Fibroblast of skin of right quadriceps (primary cell): ENCODE measurements at regions not wholly inside any gene's neighbourhood (a gene's known extent, or its start where the extent isn't known, plus 50 kb on each side); places are given as distances from the start of the nearest gene placed in this dataset.
A peak's percentile ranks its signal among the peaks of the same experiment; 100 is the strongest.

Source experiments
- DNase-seq: peaks from one replicate; pipeline ENCODE4 v3.0.0-alpha.2; 2013

DNA sequence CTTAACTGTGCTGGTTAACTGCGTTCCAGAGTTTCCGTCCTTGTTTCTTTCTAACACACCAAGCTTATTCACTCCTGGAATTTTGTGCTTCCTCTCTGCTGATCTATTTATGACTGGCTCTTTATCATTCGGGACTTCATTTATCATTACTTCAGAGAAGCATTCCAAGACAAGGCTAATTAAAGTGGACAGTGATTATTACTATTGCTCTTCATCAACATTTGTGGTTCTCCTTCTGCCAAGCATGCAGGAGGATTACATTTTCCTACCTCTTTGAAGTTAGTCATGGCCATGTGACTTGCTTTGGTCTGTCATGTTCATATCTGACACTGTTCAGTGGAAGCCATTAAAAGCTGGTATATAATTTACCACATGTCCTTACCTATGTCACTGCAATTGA lies 172.4 kb upstream of the AGR3 start:
- DNase-seq: peak; percentile 11

DNA sequence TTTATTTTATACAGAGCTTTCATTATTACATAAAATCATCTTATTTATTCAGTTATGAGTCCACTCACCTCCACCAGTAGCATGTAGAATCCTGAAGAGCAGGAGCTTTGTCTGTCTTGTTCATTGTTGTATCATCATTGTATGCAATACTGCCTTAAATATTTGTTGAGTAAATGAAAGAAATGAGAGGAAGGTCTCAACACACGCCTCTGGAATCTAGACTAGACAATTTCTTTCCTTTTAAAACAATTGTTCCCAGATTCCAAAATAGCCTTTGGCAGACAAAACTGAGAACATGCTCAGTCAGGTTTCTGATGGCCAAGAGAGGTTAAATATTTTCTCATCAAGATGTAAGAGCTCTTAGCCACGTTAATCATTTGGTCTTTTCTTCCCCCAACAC lies 173.1 kb upstream of the AGR3 start:
- DNase-seq: no peak

DNA sequence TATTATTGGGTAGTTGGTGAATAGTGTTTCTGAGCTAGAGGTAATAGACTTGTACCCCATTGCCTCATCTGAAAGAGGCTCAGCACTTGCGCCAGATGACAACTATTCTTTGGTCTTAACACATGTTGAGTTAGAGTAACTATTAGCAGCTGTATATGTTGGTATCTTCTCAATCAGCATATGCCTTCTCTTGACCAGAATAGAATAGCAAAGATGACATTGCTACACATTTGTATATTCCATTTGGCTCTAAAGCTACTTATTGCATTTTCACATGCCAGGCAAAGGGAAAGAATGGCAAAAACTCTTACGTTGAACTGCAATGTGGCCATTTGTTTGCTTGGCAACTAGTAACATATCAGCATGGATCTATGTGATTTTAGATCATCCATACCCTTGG lies 173.8 kb upstream of the AGR3 start:
- DNase-seq: no peak

DNA sequence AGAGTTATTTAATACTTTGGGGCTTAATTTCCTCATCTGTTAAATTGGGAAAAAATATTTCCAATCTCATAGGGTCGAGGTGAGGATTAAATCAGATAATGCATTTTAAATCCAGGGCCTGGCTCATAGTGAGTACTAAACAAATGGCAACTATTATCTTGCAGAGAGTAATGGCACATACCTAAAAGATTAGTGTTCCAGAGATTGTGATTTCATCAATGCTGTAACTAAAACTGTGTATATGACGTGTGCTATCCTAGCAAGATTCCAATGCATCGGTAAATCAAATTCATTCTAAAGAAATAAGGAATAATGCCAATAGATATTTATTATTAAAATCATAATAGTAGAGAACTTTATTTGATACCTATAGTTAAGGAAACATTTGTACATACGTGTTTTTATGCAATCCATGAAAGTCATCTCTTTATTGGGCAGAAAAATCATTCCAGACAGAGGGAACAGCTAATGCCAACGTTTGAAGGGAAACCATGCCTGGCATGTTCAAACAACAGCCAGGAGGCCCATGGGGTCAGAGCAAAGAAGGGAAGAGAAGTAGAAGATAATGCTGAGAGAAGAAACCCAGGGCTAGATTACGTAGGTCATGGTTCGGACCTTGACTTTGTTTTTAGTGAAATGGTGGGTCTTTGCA lies 174.8 kb upstream of the AGR3 start:
- DNase-seq: no peak

DNA sequence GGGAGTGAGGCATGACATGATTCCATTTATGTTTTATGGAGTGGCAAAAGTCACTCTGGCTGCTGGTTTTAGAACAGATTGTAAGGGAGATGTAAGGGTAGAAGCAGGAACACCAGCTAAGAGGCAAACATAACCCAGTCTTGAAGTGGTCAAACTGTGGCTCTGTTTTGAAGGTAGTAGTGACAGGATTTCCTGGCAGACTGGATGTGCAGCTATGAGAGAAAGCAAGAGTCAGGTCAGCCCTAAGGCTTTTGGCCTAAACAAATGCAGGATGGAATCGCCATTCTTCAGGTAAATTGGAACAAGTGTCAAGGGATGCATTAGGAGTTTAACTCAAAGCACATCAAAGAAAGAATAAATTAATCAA lies 175.3 kb upstream of the AGR3 start:
- no peak for DNase-seq

DNA sequence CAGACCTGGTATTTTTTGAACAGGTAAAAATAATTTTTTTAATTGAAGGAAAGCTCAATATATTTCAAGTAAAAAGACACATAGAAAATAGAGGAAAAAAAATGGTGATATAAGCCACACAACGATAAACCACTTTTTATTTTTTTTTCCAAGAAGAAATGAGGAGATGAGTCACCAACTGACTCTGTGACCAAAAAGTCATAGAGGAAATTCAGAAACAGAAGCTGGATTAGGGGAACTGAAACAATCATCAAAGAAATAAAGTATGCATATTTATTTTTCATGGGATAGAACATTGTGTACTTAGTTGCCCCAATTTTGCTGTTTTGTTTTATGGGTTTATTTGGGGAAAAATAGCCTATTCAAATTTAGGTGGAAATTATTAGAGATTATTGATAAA lies 176.8 kb upstream of the AGR3 start:
- peak; percentile 39 for DNase-seq

DNA sequence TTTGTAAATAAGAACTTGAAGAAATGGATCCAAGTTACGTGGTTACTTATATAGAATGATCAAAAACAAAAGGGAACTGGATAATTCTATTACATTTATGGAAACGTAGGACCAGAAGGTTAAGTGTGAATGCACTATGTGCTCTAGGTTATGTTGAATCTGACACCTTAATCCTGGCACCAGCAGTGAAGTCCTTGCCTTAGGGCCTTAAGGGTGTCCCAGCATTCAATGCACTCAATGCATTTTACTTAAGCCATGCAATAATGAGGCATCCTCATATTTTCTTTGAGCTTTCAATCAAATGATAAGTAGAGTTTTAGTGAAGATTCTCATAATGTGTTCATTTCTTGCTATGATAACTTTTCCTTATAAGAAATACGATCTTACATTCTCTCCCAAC lies 178.3 kb upstream of the AGR3 start:
- DNase-seq: no peak

DNA sequence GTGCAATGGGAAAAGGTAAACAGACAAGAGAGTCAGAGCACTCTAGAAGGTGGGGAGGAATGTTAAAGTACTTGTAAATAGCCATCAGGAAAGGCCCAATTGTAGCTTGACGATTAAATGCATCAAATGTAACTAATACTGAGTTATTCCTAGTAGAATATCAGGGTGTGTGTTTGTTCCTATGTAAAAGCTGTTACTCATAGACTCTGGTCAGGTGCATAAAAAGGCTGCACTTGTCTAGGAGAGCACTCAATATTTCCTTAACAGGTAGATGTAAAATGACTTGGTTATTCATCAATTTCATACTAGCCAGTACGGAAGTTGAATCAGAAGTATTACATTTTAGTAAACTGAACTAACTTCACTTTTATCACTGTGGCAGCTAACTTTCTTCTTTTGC lies 179.7 kb upstream of the AGR3 start:
- no peak for DNase-seq

DNA sequence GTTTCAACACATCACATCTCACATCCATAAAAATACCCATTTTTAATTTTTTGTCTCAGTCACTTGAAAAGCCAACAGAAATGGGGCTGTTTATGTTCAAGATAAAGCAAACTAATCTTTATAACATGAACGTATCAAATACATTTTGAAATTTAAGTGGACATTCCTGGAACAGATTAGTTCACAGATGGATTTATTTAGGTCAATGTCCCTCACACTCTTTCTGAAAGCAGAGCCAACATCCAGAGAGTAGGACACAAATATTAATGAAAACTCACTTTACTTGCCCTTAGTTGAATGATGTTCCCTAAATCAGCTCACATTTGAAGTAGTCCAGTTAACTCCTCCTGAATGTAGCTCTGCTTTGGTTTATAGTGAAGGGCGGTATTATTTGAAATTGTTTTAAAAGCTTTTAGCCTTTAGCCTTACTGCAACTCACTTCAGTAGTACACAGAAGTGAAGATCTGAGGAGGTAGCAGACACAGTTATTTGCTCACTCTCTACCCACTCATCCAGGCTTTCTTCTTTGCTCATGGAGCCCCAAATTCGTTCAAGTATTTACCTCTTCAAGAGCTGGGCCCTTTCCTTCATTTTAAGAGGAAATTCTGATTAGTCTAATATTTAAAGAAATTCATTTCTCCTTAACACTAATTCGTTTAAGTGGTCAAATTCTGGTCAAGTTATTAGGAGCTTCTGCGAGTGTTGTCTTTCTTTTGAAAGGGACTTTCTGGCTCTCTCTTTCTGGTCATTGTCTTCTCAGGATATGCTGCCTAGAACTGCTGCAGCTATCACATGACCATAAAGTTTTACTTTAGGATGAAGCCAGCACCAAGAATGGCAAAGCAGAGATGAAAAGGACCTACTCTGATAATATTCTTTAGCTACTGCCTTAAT lies 180.6 kb upstream of the AGR3 start:
- DNase-seq: no peak

DNA sequence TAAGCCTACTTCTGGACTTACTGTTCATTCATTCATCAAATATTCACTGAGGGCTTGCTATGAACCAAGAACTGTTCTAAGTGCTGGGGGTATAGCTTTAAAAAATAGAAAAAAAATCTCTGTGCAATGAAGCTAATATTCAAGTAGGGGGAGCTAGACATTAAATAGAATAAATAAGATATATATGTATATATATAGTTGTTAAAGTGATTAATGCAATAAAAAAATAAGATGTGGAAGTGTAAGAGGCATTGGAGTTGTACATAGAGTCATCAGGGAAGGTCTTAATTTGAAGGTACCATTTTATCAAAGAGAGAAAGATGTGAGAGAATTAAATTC lies 181.2 kb upstream of the AGR3 start:
- no peak for DNase-seq

DNA sequence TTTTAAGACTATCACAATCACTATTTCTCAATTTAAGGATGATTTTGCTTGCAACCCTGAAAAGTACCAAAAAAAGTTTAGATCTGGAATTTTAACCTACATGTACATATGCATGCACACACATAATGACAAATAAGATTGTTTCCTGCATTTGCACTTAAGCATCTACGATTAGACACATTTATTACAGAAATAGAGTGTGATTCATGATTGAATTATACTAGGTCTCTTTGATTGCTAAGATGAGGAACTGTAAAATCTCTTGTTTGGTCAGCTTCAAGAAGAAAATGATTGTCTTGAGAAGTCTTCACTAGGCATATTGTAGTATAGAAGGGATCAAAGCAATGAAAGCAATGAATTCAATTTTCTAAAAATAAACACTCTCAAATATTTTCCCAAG lies 185.9 kb upstream of the AGR3 start:
- no peak for DNase-seq

DNA sequence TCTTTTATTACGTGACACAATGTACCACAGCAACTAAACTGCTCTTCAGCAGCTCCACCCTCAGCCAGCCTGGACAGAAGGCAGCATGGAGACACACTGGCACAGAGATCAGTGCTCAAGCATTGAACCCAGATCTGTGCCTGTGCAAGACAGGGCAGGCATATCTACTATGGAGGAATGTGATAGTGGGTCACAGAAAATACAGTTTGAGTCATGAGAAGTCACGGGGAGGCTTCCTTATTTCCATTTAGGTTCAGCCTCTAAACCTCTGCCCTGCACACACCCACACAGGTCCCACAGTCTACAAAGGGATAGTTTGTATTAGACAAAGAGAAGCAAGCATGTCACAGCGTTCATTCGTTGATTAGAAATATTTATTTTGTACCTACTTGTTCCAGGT lies 187.4 kb upstream of the AGR3 start:
- DNase-seq: no peak

DNA sequence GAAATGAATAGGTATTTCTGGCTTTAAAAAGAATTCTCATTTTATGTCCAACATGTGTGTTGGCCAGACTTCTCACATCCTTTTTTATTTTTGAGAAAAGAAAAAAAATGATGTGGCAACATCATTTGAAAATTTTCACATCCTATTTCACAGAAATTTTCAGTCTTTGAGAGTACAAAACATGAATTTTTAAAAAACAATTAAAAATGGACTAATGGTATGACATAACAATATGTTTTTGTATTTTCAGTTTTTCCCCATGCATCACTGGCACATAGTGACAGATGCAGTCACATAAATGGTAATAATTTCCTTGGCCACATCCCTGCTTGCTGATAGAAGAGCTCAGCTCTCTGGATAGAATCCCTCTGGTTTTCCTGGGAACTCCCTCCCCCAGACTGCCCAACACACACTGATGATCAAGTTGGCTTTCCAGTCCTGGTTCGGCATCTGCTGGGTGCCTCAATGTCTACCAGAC lies 188.5 kb upstream of the AGR3 start:
- DNase-seq: no peak

DNA sequence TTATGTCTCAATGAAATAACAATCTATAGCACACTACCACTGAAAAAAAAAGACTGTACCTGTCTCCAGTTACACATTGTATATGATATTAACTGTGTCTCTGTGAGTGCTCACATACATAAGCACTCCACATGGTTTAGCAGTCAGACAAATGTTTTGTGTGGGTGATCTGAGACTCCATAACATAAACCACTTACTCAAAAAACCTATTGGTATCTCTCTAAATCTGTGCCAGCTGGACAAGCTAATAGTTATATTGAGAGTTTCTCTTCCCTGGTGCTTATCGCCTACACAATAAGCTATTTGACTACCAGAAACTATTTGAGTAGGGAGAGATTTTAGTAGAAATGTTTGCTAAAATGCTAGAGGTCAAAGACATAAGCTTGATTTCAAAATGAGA lies 190.1 kb upstream of the AGR3 start:
- DNase-seq: no peak

DNA sequence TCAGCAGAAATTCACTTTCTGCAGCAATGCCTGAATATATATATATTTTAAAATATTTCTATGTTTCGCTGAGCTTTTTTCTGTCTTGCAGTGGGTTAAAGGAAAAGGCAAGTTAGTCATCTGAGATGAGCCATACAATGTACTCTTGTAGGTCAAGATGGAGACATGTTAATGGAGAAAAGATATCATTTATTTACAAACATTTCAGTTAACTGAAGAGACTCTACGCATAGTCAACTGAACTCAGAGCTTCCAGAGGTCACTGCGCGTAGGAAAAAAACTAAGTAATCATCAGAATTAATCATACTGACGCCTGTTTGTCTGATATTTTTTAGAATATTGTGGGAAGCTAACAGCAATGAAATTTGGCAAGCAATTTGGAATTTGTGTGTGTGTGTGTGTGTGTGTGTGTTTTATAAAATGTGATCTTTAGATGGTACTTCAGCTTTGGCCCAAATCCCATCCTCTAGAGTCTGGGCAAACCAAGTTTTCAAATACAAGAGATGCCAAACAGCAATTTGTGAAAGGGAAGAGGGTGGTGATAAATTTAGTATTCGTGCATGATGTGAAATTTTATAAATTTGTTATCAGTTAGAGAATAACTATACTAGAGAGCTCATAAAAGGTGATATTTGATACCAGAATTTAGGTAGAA lies 193.9 kb upstream of the AGR3 start:
- no peak for DNase-seq

DNA sequence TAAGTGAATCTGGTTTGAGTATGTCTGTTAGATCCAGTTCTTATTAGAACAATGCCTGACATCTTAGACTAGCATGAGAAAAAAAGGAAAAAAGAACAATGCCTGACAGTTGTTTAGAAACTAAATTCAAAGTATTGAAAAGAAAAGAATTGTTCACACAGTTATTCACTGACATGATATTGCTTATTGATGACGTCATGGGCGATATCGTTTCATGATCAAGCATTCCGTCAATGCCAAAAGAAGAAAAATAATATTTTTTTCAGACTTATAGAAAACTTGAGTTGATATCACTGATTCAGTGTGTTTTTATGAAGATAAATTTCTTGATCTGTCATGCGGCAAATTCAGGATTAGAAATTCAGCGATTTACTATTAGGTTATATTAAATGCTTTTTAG lies 196.5 kb upstream of the AGR3 start:
- DNase-seq: no peak

DNA sequence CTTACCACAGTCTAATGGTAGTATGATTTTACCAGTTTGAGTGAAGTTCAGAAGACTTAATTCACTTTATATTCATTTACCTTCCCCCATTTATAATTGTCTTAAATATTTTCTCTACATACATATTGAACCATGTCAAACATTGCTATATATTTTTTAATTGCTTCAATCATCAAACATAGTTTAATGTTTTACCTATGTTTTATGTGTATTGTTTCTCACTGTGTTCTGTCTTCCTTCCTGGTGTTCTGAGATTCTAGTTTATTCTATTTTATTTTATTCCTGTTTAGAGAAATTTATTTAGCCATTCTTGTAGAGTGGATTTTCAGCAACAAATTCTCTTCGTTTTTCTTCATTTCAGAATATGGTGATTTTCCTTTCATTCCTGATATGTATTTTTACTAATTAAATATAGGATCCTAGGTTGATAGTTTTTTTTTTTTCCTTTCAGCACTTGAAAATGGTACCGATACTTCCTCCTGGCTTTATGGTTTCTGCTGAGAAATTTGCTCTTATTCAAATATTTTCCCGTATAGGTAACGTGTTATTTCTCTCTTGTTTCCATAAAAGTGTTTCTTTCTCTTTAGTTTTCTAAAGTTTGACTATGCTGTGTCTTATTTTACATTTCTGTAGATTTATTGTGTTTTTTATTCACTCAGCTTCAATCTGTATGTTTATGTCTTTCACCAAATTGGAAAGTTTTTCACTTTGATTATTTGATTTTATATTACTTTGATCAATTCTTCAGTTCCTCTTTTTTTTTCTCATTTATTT lies 201.8 kb upstream of the AGR3 start:
- no peak for DNase-seq

DNA sequence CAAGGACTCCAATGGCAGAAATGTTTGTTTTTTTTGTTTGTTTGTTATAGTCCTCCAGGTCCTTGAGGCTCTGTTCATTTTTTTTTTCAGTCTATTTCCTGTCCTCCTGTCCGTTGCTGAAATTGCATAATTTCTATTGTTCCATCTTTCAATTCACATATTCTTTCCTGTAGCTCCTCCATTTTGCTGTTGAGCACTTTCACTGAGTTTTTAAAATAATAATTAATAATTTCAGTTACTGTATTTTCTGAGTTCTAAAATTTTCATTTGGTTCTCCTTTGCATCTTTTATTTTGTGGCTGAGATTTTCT lies 202.3 kb upstream of the AGR3 start:
- DNase-seq: no peak

DNA sequence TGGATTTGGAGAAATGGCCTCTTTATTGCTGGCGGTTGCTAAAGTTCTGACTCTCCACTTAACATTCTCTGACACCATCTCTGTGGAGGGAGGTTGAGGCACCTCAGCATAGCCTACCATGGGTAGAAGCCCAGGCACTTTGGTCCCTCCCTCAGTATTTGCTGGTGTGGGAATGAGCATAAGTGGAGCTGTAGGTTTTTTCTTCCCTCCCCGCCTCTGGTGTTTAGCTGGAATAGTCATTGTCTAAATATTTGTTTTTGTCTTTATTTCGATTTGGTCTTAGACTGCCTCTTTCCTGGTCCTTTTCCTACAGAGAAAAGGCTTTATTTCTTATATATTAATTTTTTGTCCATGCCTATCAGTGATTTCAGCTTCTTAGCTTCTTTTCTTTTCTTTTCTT lies 203.4 kb upstream of the AGR3 start:
- DNase-seq: no peak

DNA sequence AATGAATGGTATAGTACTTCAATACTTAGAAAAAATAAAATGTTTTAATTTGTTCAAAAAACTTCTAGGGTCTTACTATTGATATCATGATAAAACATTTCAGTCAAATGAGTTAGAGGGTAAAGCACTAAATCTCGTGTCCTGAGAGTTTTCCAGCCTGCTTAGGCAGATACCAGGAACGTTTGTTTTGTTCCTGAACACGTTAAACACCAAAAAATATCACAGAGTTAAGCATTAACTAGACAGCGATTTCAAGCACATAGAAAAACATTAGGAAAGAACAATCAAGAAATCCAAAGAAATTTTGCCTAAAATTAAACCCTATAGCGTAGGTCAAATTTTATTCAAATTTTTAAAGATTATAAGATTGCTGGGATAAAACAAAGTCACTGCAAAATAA lies 204.6 kb upstream of the AGR3 start:
- DNase-seq: no peak

DNA sequence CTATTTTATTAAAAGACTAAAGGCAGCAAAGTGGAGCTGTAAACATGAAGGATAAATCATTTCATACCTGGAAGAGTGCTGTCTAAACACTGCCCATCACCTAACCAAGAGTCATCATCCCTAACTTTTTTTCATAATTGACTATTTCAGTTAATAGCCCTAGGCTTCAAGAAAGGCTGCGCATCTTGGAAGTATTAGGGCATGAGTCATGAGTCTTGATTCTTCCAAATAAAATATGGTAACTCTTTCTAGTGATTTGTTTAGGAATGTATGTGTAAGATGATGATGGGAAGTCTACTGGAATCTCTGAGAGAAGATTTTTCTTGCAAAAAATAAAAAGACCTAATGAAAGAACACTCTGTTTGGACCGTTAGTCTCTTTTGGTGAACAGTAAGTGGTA lies 207.7 kb upstream of the AHR start:
- peak; percentile 81 for DNase-seq

DNA sequence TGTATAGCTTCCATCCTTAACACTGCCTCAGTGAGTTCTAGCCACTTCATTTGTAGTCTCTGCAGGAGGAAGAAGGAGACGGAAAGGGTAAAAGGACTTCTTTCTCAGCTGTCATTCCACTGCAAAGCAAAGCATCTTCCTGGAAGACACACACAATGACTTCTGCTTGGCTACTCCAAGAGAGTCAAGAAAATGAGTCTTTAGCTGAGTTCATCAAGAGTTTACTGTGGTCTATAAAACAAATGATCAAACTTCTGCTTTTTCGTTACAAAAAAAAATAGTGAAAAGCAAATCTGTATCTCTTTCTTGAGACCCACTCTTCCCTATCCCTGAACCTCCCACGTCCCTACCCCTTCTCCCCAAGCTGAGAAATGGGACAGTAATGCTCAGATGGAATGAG lies 205.0 kb upstream of the AHR start:
- DNase-seq: no peak

DNA sequence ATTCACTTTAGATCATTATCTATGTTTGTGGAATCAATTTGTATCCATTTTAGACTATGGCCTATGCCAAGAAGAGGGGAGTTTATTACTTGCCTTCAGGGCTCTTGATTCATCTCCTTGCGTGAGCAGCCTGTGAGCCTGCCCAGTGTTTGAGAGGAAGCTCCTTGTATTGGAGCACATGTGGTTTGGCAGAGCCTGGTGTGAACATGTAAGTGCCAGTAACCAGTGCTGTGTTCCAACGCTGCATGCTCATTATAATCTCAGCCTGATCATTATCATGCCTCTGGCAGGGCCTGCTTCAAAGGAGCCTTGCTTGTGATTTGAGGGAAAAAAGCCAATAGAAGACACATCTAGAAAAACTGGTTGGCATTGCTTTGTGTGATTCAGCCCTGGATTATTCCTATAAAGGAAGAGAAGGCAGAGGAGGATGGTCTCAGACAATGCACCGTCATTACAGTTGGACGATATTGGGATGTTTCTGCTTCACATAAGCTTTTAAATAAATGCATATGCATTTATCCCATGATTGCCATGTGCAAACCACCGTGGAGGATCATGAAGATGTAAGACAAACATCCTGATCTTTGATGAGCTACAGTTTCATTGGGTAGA lies 203.4 kb upstream of the AHR start:
- peak; percentile 66 for DNase-seq
